Smooth muscle cell (in vitro differentiated cells): ENCODE measurements at regions not wholly inside any gene's neighbourhood (a gene's known extent, or its start where the extent isn't known, plus 50 kb on each side); places are given as distances from the start of the nearest gene placed in this dataset.
"Not testable (repeated sequence)": the region's sequence is repeated elsewhere in the genome, so short reads cannot be mapped to it uniquely, and the experiment has no call there.

Experiments used
- DNase-seq: peaks from one replicate; lab custom pipeline; 2025; ENCODE audit not compliant: unreplicated experiment; lab: John Stamatoyannopoulos, UW
- H2AFZ ChIP-seq: fragments of 200-600 bp; sonication (generic); 2 replicates; pipeline ENCODE4 v1.6.0; 2016; ENCODE audit warnings: antibody characterized with exemption, low read depth, mild to moderate bottlenecking
- H3F3A ChIP-seq: fragments of 200-600 bp; sonication (generic); 2 replicates; pipeline ENCODE4 v1.6.0; 2017; ENCODE audit warnings: antibody characterized with exemption, low read depth
- H3K27ac ChIP-seq: fragments of 200-600 bp; sonication (generic); 2 replicates; pipeline ENCODE4 v1.5.1; 2016; ENCODE audit warnings: low read depth, mild to moderate bottlenecking
- H3K27me3 ChIP-seq: fragments of 200-600 bp; sonication (generic); 2 replicates; pipeline ENCODE4 v1.6.1; 2016; ENCODE audit warnings: low read depth, mild to moderate bottlenecking
- H3K36me3 ChIP-seq: fragments of 200-600 bp; sonication (generic); 2 replicates; pipeline ENCODE4 v1.5.1; 2016; ENCODE audit warnings: low read depth
- H3K4me1 ChIP-seq: fragments of 200-600 bp; sonication (generic); 2 replicates; pipeline ENCODE4 v1.5.1; 2016; ENCODE audit warnings: low read depth
- H3K4me2 ChIP-seq: fragments of 200-600 bp; sonication (generic); 2 replicates; pipeline ENCODE4 v1.6.0; 2016; ENCODE audit warnings: mild to moderate bottlenecking
- H3K4me3 ChIP-seq: fragments of 200-600 bp; sonication (generic); 2 replicates; pipeline ENCODE4 v1.5.1; 2016; ENCODE audit warnings: mild to moderate bottlenecking
- H3K79me2 ChIP-seq: fragments of 200-600 bp; sonication (generic); 2 replicates; pipeline ENCODE4 v1.6.0; 2016; ENCODE audit warnings: low read depth, mild to moderate bottlenecking
- H3K9ac ChIP-seq: fragments of 200-600 bp; sonication (generic); 2 replicates; pipeline ENCODE4 v1.6.0; 2016; ENCODE audit warnings: low read depth
- H3K9me3 ChIP-seq: fragments of 200-600 bp; sonication (generic); replicated peaks from 2 replicates; pipeline ENCODE4 v1.5.1; 2016; ENCODE audit warnings: low read depth
- H4K20me1 ChIP-seq: fragments of 200-600 bp; sonication (generic); 2 replicates; pipeline ENCODE4 v1.6.0; 2016; ENCODE audit warnings: low read depth
- CTCF ChIP-seq: fragments of 200-600 bp; sonication (generic); IDR thresholded peaks from 2 replicates; pipeline ENCODE4 v1.5.1; 2017; ENCODE audit warnings: borderline replicate concordance, mild to moderate bottlenecking, antibody characterized with exemption; ENCODE audit not compliant: insufficient read depth, poor library complexity, severe bottlenecking
- WGBS: methylation state at CpG from one replicate; pipeline ENCODE4 v1.1.7; 2016; ENCODE audit warnings: low lambda C conversion rate; 5-methylcytosine and 5-hydroxymethylcytosine counted together

GRCh38 chr3:25181096-25181495 is 247.0 kb upstream of the RARB start:
- 94% methylated on average over 2 of the region's 2 CpGs for WGBS
- Histone ChIP-seq H3K4me2 (no peak overlapping the region), H3K79me2 (no peaks in the 10 kb centered on the region), H3K27ac (no peak overlapping the region), H3F3A (no peaks in the 10 kb centered on the region), H3K27me3 (no peaks in the 10 kb centered on the region), H3K9ac (no peak overlapping the region), H3K4me3 (no peak overlapping the region), H3K4me1 (no peaks in the 10 kb centered on the region), H3K36me3 (no peaks in the 10 kb centered on the region), H4K20me1 (no peaks in the 10 kb centered on the region), H3K9me3 (no peaks in the 10 kb centered on the region), H2AFZ (no peak overlapping the region)
- no peak for DNase-seq
- no peak for TF ChIP-seq CTCF

- Histone ChIP-seq H3K27me3 (no peaks in the 10 kb centered on the region), H4K20me1 (no peaks in the 10 kb centered on the region), H3K27ac (no peak overlapping the region), H3K4me1 (no peaks in the 10 kb centered on the region), H3F3A (no peaks in the 10 kb centered on the region), H3K4me3 (no peak overlapping the region), H2AFZ (no peak overlapping the region), H3K9me3 (no peaks in the 10 kb centered on the region), H3K36me3 (no peaks in the 10 kb centered on the region), H3K79me2 (no peaks in the 10 kb centered on the region), H3K9ac (no peak overlapping the region), H3K4me2 (no peak overlapping the region)
- no peak for TF ChIP-seq CTCF
- DNase-seq = no peak
- 97% methylated on average over 3 of the region's 3 CpGs for WGBS
Measured at GRCh38 chr3:25182794-25183193, 245.3 kb upstream of the RARB start.

GRCh38 chr3:25184641-25185250 is 243.3 kb upstream of the RARB start:
- H3K4me2 ChIP-seq = no peak overlapping the region
- no peaks in the 10 kb centered on the region for H3K36me3 ChIP-seq
- no peak overlapping the region for H2AFZ ChIP-seq
- no peaks in the 10 kb centered on the region for H3F3A ChIP-seq
- H3K27me3 ChIP-seq = no peaks in the 10 kb centered on the region
- no peak for TF ChIP-seq CTCF
- H3K9me3 ChIP-seq = no peaks in the 10 kb centered on the region
- H3K27ac ChIP-seq = no peak overlapping the region
- DNase-seq = no peak
- no peaks in the 10 kb centered on the region for H3K79me2 ChIP-seq
- H3K4me1 ChIP-seq = no peaks in the 10 kb centered on the region
- H3K9ac ChIP-seq = no peak overlapping the region
- no peak overlapping the region for H3K4me3 ChIP-seq
- 98% methylated on average over 4 of the region's 4 CpGs for WGBS
- no peaks in the 10 kb centered on the region for H4K20me1 ChIP-seq

DNA sequence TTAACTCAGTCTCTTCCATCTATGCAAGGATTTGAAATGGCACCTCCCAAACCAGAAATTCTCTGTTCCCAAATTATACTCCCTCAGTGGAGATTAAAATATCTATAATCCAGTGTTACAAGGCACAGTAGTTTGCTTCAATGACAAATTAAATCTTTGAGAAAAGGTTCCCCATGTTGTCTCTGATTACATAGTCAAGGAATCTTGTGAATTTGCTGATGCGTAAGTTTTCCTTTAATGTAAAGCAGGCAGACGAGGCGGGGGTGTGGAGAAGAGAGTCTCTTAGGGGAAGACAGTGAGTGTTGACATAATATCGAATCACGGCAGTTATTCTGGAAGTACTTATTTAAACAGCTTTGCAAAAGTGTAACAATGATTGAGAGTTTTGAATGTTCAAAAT is 236.4 kb upstream of the RARB start:
- no peaks in the 10 kb centered on the region for H3K4me1 ChIP-seq
- peak overlapping the region; percentile 13 for H3K4me2 ChIP-seq
- peak overlapping the region; percentile 34 for H3K27ac ChIP-seq
- H3K36me3 ChIP-seq = no peaks in the 10 kb centered on the region
- H3K9ac ChIP-seq = no peak overlapping the region
- no peaks in the 10 kb centered on the region for H4K20me1 ChIP-seq
- H3K79me2 ChIP-seq = no peaks in the 10 kb centered on the region
- no peaks in the 10 kb centered on the region for H3K27me3 ChIP-seq
- H3K4me3 ChIP-seq = no peak overlapping the region
- H3K9me3 ChIP-seq = no peaks in the 10 kb centered on the region
- 57% methylated on average over 5 of the region's 5 CpGs for WGBS
- H3F3A ChIP-seq = no peaks in the 10 kb centered on the region
- DNase-seq = no peak
- H2AFZ ChIP-seq = no peak overlapping the region
- TF ChIP-seq CTCF = no peak

- not testable (repeated sequence) for H3K4me2 ChIP-seq, H3K27me3 ChIP-seq, H3K4me1 ChIP-seq, H4K20me1 ChIP-seq, H3K4me3 ChIP-seq, DNase-seq, H3K9me3 ChIP-seq, H3K36me3 ChIP-seq, H2AFZ ChIP-seq, H3F3A ChIP-seq, H3K27ac ChIP-seq, H3K9ac ChIP-seq, H3K79me2 ChIP-seq
- WGBS = 96% methylated on average over 5 of the region's 5 CpGs
Measured at GRCh38 chr3:25199567-25199966, 228.5 kb upstream of the RARB start.
